RWPE1 (cell line): ENCODE measurements at regions not wholly inside any gene's neighbourhood (a gene's known extent, or its start where the extent isn't known, plus 50 kb on each side); places are given as distances from the start of the nearest gene placed in this dataset.

ENCODE experiments used
- CTCF ChIA-PET: fragments of 350-600 bp; sonication (Branson Sonifier 250); formaldehyde crosslinking; extraction: SDS; loops from one replicate; lab custom pipeline; 2021; lab: Yijun Ruan, JAX
- POLR2A ChIA-PET: fragments of 400-600 bp; formaldehyde crosslinking; extraction: SDS; loops from one replicate; lab custom pipeline; 2020; ENCODE audit warnings: antibody characterized with exemption; ENCODE audit not compliant: low non-redundant PET; lab: Yijun Ruan, JAX
- DNase-seq: peaks from one replicate; pipeline ENCODE4 v3.0.0; 2012; ENCODE audit warnings: low spot score
- H3K27ac ChIP-seq: fragments of 450-650 bp; 2 replicates; pipeline ENCODE4 v1.5.1; 2017
- TF ChIP-seq, protein P1 (sequence below): fragments of 450-650 bp; conservative IDR thresholded peaks from 2 replicates; pipeline ENCODE4 v1.5.1; 2017; ENCODE audit warnings: low read depth, mild to moderate bottlenecking

DNA sequence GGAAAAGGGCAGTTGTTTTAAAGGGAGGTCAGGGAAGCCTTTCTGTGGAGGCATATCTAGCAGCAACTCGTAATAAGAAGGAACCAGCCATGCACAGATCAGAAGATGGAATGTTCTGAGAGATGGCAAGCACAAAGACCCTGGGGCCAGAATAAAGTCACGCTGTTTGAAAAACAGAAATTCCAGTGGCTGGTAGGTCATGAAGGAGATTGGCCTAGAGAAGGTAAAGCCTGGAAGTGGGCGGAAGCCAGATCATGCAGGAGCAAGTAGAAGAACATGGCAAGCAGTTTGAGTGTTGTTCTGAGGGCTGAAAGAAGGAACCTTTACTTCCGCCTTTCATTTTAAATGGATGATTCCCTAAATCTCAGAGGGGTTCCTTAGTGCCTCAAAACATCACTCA, 208.1 kb upstream of the PPP2R3A start:
- no peak overlapping the region for H3K27ac ChIP-seq
- TF ChIP-seq, protein P1, sequence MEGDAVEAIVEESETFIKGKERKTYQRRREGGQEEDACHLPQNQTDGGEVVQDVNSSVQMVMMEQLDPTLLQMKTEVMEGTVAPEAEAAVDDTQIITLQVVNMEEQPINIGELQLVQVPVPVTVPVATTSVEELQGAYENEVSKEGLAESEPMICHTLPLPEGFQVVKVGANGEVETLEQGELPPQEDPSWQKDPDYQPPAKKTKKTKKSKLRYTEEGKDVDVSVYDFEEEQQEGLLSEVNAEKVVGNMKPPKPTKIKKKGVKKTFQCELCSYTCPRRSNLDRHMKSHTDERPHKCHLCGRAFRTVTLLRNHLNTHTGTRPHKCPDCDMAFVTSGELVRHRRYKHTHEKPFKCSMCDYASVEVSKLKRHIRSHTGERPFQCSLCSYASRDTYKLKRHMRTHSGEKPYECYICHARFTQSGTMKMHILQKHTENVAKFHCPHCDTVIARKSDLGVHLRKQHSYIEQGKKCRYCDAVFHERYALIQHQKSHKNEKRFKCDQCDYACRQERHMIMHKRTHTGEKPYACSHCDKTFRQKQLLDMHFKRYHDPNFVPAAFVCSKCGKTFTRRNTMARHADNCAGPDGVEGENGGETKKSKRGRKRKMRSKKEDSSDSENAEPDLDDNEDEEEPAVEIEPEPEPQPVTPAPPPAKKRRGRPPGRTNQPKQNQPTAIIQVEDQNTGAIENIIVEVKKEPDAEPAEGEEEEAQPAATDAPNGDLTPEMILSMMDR, result no peak
- ChIA-PET CTCF (no interaction called here), POLR2A (no interaction called here)
- no peak for DNase-seq

DNA sequence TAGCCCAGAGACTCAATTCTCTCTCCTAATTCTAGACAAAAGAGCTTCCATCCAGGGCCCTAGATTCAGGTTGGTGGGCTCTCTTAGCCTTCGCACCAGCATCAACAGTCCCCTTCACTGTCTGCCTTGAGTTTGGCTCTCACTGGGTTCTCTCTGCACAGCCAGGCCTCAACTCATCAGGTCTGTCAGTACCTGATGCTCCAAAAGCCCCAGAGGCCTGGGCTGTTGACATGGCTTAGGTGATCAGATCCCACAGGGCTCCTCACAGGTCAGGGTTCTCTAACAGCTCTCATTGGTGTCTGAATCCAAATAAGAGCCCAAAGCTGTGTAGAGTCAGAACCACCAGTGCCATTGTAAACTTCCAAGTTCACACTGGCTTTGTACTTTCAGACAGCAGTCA, 206.6 kb upstream of the PPP2R3A start:
- POLR2A ChIA-PET, result no interaction called here
- DNase-seq, result no peak
- H3K27ac ChIP-seq, result no peak overlapping the region
- TF ChIP-seq, protein P1, result no peak
- CTCF ChIA-PET, result no interaction called here

DNA sequence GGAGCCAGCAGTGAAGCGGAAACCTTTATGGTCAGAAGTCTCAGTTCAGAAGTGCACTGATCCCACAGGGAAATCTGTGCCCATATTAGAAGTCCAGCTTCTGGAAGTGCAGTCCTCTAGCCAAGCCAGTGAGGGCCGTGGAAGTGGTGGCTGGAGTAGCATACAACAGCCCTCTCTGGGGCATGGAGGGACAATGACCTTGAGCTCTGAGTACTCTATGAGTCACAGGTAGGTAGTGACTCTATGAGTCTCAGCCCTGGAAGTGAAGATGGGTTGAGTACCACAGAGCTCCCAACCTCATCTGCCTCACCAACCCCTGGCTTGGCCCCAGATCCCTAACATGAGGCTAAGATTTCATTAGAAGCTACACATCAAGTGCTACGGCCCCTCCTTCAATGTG, 205.9 kb upstream of the PPP2R3A start:
- CTCF ChIA-PET, result no interaction called here
- DNase-seq, result no peak
- POLR2A ChIA-PET, result no interaction called here
- TF ChIP-seq, protein P1, result no peak
- no peak overlapping the region for H3K27ac ChIP-seq

DNA sequence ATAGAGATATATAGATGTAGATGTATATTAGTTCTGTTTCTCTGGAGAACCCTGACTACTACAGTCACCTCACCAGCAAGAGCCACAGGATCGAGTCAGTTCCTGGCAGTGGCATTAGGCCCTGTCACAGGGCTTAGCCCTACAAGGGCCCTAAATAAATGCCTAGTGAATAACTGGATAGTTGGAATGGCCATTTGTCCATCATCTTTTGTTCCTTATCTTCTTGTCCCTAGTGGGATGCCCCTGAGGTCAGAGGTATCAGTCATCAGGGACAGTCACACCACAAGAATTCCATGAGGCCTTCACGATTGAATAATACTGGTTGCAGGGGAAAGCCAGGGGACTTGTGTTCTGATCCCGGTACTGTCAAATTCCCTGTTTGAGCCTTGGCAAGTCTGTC, 204.9 kb upstream of the PPP2R3A start:
- TF ChIP-seq, protein P1, result no peak
- ChIA-PET POLR2A (no interaction called here), CTCF (no interaction called here)
- no peak for DNase-seq
- H3K27ac ChIP-seq, result no peak overlapping the region

DNA sequence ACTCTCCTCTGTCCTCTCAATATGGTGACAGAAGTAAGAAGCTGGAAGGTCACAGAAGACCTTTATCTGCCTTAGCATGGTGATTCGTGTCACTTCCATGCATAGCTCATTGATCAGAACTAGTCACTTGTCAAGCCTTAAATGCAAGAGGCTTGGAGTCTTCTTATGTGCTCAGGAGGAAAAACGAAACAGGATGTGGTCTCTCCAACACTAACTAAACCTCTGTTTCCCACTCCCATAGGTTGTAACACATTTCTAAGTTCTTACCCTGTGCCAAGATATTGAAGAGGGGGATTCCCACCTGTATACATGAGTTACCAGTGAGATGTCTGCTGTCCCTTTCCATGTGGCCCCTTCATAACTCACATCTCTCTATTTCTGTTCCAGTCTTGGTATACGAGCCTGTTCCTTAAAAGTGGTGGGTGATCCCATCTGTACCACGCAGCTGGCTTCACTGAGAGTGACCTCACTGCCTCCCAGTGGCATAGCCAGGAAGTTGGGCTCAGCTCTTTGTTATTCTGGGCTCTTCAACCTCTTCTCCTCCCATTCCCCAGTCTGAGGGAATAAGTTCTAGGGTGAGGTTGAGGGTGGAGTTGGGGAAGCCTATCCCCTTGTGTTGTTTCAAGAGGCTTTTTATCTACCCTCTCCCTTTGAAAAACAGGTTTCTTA, 203.2 kb upstream of the PPP2R3A start:
- ChIA-PET POLR2A (no interaction called here), CTCF (no interaction called here)
- TF ChIP-seq, protein P1, result no peak
- DNase-seq, result no peak
- H3K27ac ChIP-seq, result no peak overlapping the region

DNA sequence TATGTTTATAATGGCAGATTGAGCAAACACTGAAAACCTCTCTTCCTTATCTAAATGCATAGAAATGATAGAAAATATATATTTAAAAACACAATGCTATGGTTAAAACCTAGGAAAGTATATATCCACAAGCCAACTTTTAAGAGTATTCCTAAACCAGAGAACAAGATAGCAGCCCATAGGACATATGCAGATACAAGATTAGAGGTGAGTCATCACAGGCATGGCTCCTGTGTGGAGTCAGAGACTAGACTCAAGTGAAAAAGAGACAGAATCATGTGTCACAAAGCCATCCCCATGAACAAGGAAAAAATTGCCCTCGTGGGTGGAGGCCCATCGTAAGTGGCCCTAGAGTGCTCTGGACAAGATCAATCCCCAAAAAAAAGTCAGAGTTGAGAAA, 199.4 kb upstream of the PPP2R3A start:
- CTCF ChIA-PET, result no interaction called here
- DNase-seq, result no peak
- TF ChIP-seq, protein P1, result no peak
- H3K27ac ChIP-seq, result no peak overlapping the region
- POLR2A ChIA-PET, result no interaction called here

DNA sequence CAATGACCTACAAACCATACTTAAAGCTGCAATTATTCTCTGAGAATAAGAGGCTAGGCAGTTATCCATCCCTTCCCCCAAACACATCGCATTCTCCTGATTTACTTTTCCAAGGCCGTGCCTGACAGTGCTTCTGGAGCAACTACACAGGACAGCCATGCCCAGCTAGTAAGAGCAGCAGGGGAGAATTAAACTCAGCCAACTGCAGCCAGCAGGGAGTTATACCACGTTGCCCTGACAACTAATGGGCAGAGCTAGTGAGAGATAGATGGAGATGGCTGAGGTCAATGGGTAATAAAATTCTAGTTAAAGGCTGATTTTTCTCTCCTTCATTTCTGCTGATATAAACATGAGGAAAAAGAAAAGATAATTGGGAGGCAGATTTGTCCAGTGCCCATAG, 193.8 kb upstream of the PPP2R3A start:
- ChIA-PET CTCF (no interaction called here), POLR2A (no interaction called here)
- H3K27ac ChIP-seq, result no peak overlapping the region
- DNase-seq, result no peak
- TF ChIP-seq, protein P1, result no peak
